Prostate gland (tissue), 2 donors: ENCODE measurements at regions not wholly inside any gene's neighbourhood (a gene's known extent, or its start where the extent isn't known, plus 50 kb on each side); places are given as distances from the start of the nearest gene placed in this dataset.

Source experiments
- DNase-seq: peaks from one replicate; pipeline ENCODE4 v3.0.0-alpha.2; 2019; ENCODE audit warnings: low spot score
- H3K27ac ChIP-seq, 2 donors: fragments of 200-600 bp; sonication (generic); 2 replicates each; pipeline ENCODE4 v1.5.1; 2017 to 2019
- H3K27me3 ChIP-seq: fragments of 200-600 bp; sonication (generic); replicated peaks from 2 replicates; pipeline ENCODE4 v1.5.1; 2019; ENCODE audit not compliant: insufficient read depth
- H3K36me3 ChIP-seq, 2 donors: fragments of 200-600 bp; sonication (generic); 1 replicate in 1 of 2; 2 replicates in 1 of 2; pipeline versions ENCODE4 v1.5.1 to v1.8.1; 2017 to 2019
- H3K4me1 ChIP-seq: fragments of 200-600 bp; sonication (generic); replicated peaks from 2 replicates; pipeline ENCODE4 v1.5.1; 2019
- H3K4me3 ChIP-seq, 2 donors: fragments of 200-600 bp; sonication (generic); 2 replicates each; pipeline ENCODE4 v1.5.1; 2017 to 2019
- H3K9me3 ChIP-seq: fragments of 200-600 bp; sonication (generic); 2 replicates; pipeline ENCODE4 v1.5.1; 2017
- CTCF ChIP-seq, 4 experiments: fragments of 200-600 bp in 2 of 4; fragments of 450-650 bp in 2 of 4; sonication (generic) in 2 of 4; IDR thresholded peaks; 1 replicate in 3 of 4; 2 replicates in 1 of 4; pipeline ENCODE4 v1.5.1; 2016 to 2019; ENCODE audit warnings: antibody characterized with exemption in 4 of 4, mild to moderate bottlenecking in 2 of 4, moderate library complexity in 2 of 4
- POLR2A ChIP-seq: fragments of 450-650 bp; IDR thresholded peaks from one replicate; pipeline ENCODE4 v1.6.1; 2016; ENCODE audit warnings: antibody characterized with exemption, mild to moderate bottlenecking
- POLR2AphosphoS5 ChIP-seq: sonication (generic); formaldehyde crosslinking; IDR thresholded peaks from one replicate; pipeline ENCODE4 v1.6.1; 2017; ENCODE audit warnings: antibody characterized with exemption
- WGBS: methylation state at CpG from one replicate; pipeline ENCODE4 v1.1.5; 2018; 5-methylcytosine and 5-hydroxymethylcytosine counted together
- intact Hi-C: fragments of 100-400 bp; cut with DNase I; formaldehyde crosslinking; loops from one replicate; pipeline ENCODE4 v1.14.2; 2022

GRCh38 chr18:1222880-1223279 is 318.2 kb downstream of the ADCYAP1 start:
- no peaks in the 10 kb centered on the region for H3K27me3 ChIP-seq
- H3K27ac ChIP-seq, result no peak overlapping the region
- intact Hi-C loops, result no loop called here
- H3K9me3 ChIP-seq, result no peaks in the 10 kb centered on the region
- no peaks in the 10 kb centered on the region for H3K4me1 ChIP-seq
- TF ChIP-seq POLR2A (no peak), CTCF (IDR thresholded peaks at IDR 0.05) (no peak), POLR2AphosphoS5 (no peak)
- H3K36me3 ChIP-seq, result no peaks in the 10 kb centered on the region
- DNase-seq, result no peak
- WGBS, result 54% methylated on average over 2 of the region's 2 CpGs
- no peak overlapping the region for H3K4me3 ChIP-seq

- no peak overlapping the region for H3K4me3 ChIP-seq
- no peak overlapping the region for H3K27ac ChIP-seq
- no peaks in the 10 kb centered on the region for H3K9me3 ChIP-seq
- DNase-seq, result no peak
- intact Hi-C loops, result no loop called here
- WGBS, result 76% methylated on average over 4 of the region's 4 CpGs
- no peaks in the 10 kb centered on the region for H3K36me3 ChIP-seq
- H3K4me1 ChIP-seq, result no peaks in the 10 kb centered on the region
- TF ChIP-seq POLR2AphosphoS5, result no peak
- no peak for TF ChIP-seq CTCF (IDR thresholded peaks at IDR 0.05)
- no peak for TF ChIP-seq POLR2A
- no peaks in the 10 kb centered on the region for H3K27me3 ChIP-seq
Measured at GRCh38 chr18:1227025-1227424, 322.4 kb downstream of the ADCYAP1 start.

- H3K4me3 ChIP-seq, result no peak overlapping the region
- DNase-seq, result no peak
- no peaks in the 10 kb centered on the region for H3K36me3 ChIP-seq
- no peaks in the 10 kb centered on the region for H3K27me3 ChIP-seq
- H3K9me3 ChIP-seq, result no peaks in the 10 kb centered on the region
- intact Hi-C loops, result no loop called here
- 85% methylated on average over 2 of the region's 2 CpGs for WGBS
- H3K4me1 ChIP-seq, result no peaks in the 10 kb centered on the region
- no peak overlapping the region for H3K27ac ChIP-seq
- TF ChIP-seq CTCF (IDR thresholded peaks at IDR 0.05) (no peak), POLR2A (no peak), POLR2AphosphoS5 (no peak)
Measured at GRCh38 chr18:1229634-1230033, 325.0 kb downstream of the ADCYAP1 start.

GRCh38 chr18:1232867-1233266 is 328.2 kb downstream of the ADCYAP1 start:
- no peaks in the 10 kb centered on the region for H3K36me3 ChIP-seq
- H3K27ac ChIP-seq, result no peak overlapping the region
- H3K4me1 ChIP-seq, result no peaks in the 10 kb centered on the region

More at GRCh38 chr18:1232867-1233266, 328.2 kb downstream of the ADCYAP1 start:
- no peaks in the 10 kb centered on the region for H3K27me3 ChIP-seq
- DNase-seq, result no peak
- TF ChIP-seq CTCF (IDR thresholded peaks at IDR 0.05) (no peak), POLR2A (no peak), POLR2AphosphoS5 (no peak)
- no peaks in the 10 kb centered on the region for H3K9me3 ChIP-seq
- H3K4me3 ChIP-seq, result no peak overlapping the region
- intact Hi-C loops, result no loop called here
